Spleen (tissue), 7 donors: ENCODE measurements at regions not wholly inside any gene's neighbourhood (a gene's known extent, or its start where the extent isn't known, plus 50 kb on each side); places are given as distances from the start of the nearest gene placed in this dataset.

Experiments used
- POLR2A ChIP-seq, 3 donors: fragments of 450-650 bp; IDR thresholded peaks; one replicate each; pipeline ENCODE4 v1.5.1; 2017; ENCODE audit warnings: antibody characterized with exemption in 3 of 3, mild to moderate bottlenecking in 1 of 3
- POLR2AphosphoS5 ChIP-seq, 3 donors: sonication (generic); formaldehyde crosslinking; IDR thresholded peaks; one replicate each; pipeline ENCODE4 v1.5.1; 2017; ENCODE audit warnings: antibody characterized with exemption in 3 of 3
- TF ChIP-seq, protein P1 (sequence below), 11 experiments: fragments of 200-600 bp in 7 of 11; fragments of 450-650 bp in 4 of 11; sonication (generic) in 4 of 11; IDR thresholded peaks in 8 of 11; conservative IDR thresholded peaks in 3 of 11; 1 replicate in 7 of 11; 2 replicates in 4 of 11; pipeline versions ENCODE4 v1.4.0 to v1.8.0; 2016 to 2021; ENCODE audit warnings: antibody characterized with exemption in 11 of 11, inconsistent platforms in 4 of 11, mild to moderate bottlenecking in 1 of 11
- donor health status: DM: no; HTN: no; CAD: no; lungs with moderate emphysema.
- donor health status: DM: no; HTN: no; CAD: no.
- donor health status: DM: no; HTN: no; CAD: no.

DNA sequence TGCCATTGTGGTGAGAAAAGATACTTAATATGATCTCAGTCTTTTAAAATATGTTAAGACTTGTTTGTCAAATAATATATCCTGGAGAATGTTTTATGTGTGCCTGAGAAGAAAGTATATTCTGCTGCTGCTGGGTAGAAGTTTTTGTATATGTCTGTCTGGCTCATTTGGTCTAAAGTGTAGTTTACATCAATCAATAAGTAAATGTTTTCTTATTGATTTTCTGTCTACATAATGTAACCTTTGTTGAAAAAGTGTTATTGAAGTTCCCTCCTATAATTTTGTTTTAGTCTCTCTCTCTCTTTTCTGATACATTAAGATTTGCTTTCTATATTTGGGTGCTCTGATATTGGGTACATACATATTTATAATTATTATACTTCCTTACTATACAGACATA is 201.2 kb downstream of the THBS2 start:
- TF ChIP-seq, protein P1, sequence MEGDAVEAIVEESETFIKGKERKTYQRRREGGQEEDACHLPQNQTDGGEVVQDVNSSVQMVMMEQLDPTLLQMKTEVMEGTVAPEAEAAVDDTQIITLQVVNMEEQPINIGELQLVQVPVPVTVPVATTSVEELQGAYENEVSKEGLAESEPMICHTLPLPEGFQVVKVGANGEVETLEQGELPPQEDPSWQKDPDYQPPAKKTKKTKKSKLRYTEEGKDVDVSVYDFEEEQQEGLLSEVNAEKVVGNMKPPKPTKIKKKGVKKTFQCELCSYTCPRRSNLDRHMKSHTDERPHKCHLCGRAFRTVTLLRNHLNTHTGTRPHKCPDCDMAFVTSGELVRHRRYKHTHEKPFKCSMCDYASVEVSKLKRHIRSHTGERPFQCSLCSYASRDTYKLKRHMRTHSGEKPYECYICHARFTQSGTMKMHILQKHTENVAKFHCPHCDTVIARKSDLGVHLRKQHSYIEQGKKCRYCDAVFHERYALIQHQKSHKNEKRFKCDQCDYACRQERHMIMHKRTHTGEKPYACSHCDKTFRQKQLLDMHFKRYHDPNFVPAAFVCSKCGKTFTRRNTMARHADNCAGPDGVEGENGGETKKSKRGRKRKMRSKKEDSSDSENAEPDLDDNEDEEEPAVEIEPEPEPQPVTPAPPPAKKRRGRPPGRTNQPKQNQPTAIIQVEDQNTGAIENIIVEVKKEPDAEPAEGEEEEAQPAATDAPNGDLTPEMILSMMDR (IDR thresholded peaks at IDR 0.05 in 8 of 11, conservative IDR thresholded peaks at IDR 0.05 in 3 of 11), result no peak
- TF ChIP-seq POLR2AphosphoS5 (IDR thresholded peaks at IDR 0.05) (no peak), POLR2A (IDR thresholded peaks at IDR 0.05) (no peak)
